Ovary (tissue), 7 donors: ENCODE measurements at regions not wholly inside any gene's neighbourhood (a gene's known extent, or its start where the extent isn't known, plus 50 kb on each side); places are given as distances from the start of the nearest gene placed in this dataset.

ENCODE experiments used
- DNase-seq, 5 donors: peaks; one replicate each; pipeline ENCODE4 v3.0.0-alpha.2; 2019 to 2020
- H3K27ac ChIP-seq, 2 donors: fragments of 200-600 bp; one replicate each; pipeline versions ENCODE4 v1.5.1 to v1.8.0; 2019 to 2022
- H3K27me3 ChIP-seq: fragments of 200-600 bp; one replicate; pipeline ENCODE4 v1.8.0; 2022
- H3K36me3 ChIP-seq: fragments of 200-600 bp; sonication (generic); one replicate; pipeline ENCODE4 v1.5.1; 2019
- H3K4me1 ChIP-seq: one replicate; pipeline ENCODE4 v1.8.1; 2013; ENCODE audit warnings: mild to moderate bottlenecking, moderate library complexity; ENCODE audit not compliant: insufficient read depth
- H3K4me3 ChIP-seq: fragments of 200-600 bp; sonication (generic); one replicate; pipeline ENCODE4 v1.5.1; 2017
- H3K9me3 ChIP-seq, 2 donors: fragments of 200-600 bp in 1 of 2; sonication (generic) in 1 of 2; one replicate each; pipeline versions ENCODE4 v1.5.1 to v1.8.1; 2013 to 2019; ENCODE audit warnings: mild to moderate bottlenecking in 1 of 2, moderate library complexity in 1 of 2
- CTCF ChIP-seq, 3 donors: fragments of 450-650 bp in 2 of 3; fragments of 200-600 bp in 1 of 3; IDR thresholded peaks; one replicate each; pipeline versions ENCODE4 v1.5.1 to v1.8.0; 2016 to 2022; ENCODE audit warnings: antibody characterized with exemption in 3 of 3, mild to moderate bottlenecking in 1 of 3
- EP300 ChIP-seq: sonication (generic); formaldehyde crosslinking; IDR thresholded peaks from one replicate; pipeline ENCODE4 v1.6.1; 2017; ENCODE audit warnings: antibody characterized with exemption
- POLR2A ChIP-seq: fragments of 450-650 bp; IDR thresholded peaks from one replicate; pipeline ENCODE4 v1.6.1; 2017; ENCODE audit warnings: antibody characterized with exemption, mild to moderate bottlenecking, moderate library complexity
- WGBS, 3 donors: extraction: QIAGEN DNeasy Blood & Tissue Kit in 1 of 3; methylation state at CpG; one replicate each; pipeline versions ENCODE4 v1.1.5 to v1.1.7; 2013 to 2017; 5-methylcytosine and 5-hydroxymethylcytosine counted together
- intact Hi-C, 4 donors: fragments of 100-400 bp; cut with DNase I; formaldehyde crosslinking; loops; one replicate each; pipeline versions ENCODE4 v1.11.0 to v1.15.1; 2022 to 2023
- donor health status: DM: no; HTN: no; CAD: no; lungs with moderate emphysema.
- donor health status: DM: no; HTN: no; CAD: no.
- donor health status: Bipolar disorder and iron deficiency.
- donor health status: DM: no; HTN: no; CAD: no.
- donor health status: DM: yes; HTN: yes; CAD: no.

GRCh38 chr6:123747515-123747914, 56.1 kb upstream of the NKAIN2 start:
- no peak overlapping the region for H3K27ac ChIP-seq
- no peaks in the 10 kb centered on the region for H3K36me3 ChIP-seq
- H3K4me1 ChIP-seq = no peaks in the 10 kb centered on the region
- no peak for DNase-seq
- no peaks in the 10 kb centered on the region for H3K27me3 ChIP-seq
- no peak for TF ChIP-seq POLR2A
- no peak for TF ChIP-seq CTCF (IDR thresholded peaks at IDR 0.05)
- TF ChIP-seq EP300 = no peak
- H3K9me3 ChIP-seq = no peaks in the 10 kb centered on the region
- H3K4me3 ChIP-seq = no peak overlapping the region
- intact Hi-C loops = no loop called here

GRCh38 chr6:123745895-123746294, 57.8 kb upstream of the NKAIN2 start:
- Histone ChIP-seq H3K9me3 (no peaks in the 10 kb centered on the region), H3K36me3 (no peaks in the 10 kb centered on the region), H3K27me3 (no peaks in the 10 kb centered on the region), H3K4me1 (no peaks in the 10 kb centered on the region), H3K4me3 (no peak overlapping the region), H3K27ac (no peak overlapping the region)
- DNase-seq = no peak
- TF ChIP-seq CTCF (IDR thresholded peaks at IDR 0.05) (no peak), POLR2A (no peak), EP300 (no peak)
- 80 to 86% (median 83%) methylated on average over 2 of the region's 2 CpGs for WGBS, 3 donors
- intact Hi-C loops = no loop called here

DNA sequence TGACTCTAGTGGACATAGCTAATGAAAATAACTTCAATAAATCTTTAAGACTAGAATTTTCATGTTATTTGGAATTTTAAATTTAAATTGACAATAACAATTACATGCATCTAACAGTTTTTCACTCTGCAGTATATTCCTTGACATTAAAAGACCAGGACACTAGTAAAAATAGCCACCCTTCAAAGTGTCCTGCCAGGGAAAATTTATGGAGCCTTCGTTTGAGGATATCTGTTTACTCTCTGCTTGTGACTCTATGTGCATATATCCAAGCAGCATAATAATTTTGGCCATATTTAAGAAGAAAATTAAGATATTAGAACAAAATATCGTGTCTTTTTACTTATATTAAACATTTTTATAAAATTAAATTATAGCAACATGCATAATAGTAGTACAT, 58.8 kb upstream of the NKAIN2 start:
- intact Hi-C loops = no loop called here
- Histone ChIP-seq H3K27ac (no peak overlapping the region), H3K27me3 (no peaks in the 10 kb centered on the region), H3K36me3 (no peaks in the 10 kb centered on the region), H3K4me1 (no peaks in the 10 kb centered on the region), H3K4me3 (no peak overlapping the region), H3K9me3 (no peaks in the 10 kb centered on the region)
- DNase-seq = no peak
- WGBS, 3 donors = 68 to 76% (median 72%) methylated on average over 2 of the region's 2 CpGs
- TF ChIP-seq POLR2A (no peak), EP300 (no peak), CTCF (IDR thresholded peaks at IDR 0.05) (no peak)

GRCh38 chr6:123742626-123743025, 61.0 kb upstream of the NKAIN2 start:
- intact Hi-C loops = no loop called here

More at GRCh38 chr6:123742626-123743025, 61.0 kb upstream of the NKAIN2 start:
- no peak for DNase-seq
- Histone ChIP-seq H3K36me3 (no peaks in the 10 kb centered on the region), H3K4me1 (no peaks in the 10 kb centered on the region), H3K4me3 (no peak overlapping the region), H3K27ac (no peak overlapping the region), H3K27me3 (no peaks in the 10 kb centered on the region), H3K9me3 (no peaks in the 10 kb centered on the region)
- TF ChIP-seq POLR2A = no peak
- no peak for TF ChIP-seq EP300
- TF ChIP-seq CTCF (IDR thresholded peaks at IDR 0.05) = no peak
